Lower lobe of right lung (tissue), 2 donors: ENCODE measurements at regions not wholly inside any gene's neighbourhood (a gene's known extent, or its start where the extent isn't known, plus 50 kb on each side); places are given as distances from the start of the nearest gene placed in this dataset.

ENCODE experiments used
- ATAC-seq, 2 donors: fragments of 200-7000 bp; cut with Tn5 transposase; one replicate each; pipeline ENCODE4 v1.9.1; 2020 to 2022; ENCODE audit warnings: mild to moderate bottlenecking in 2 of 2, moderate library complexity in 2 of 2
- DNase-seq: peaks from one replicate; pipeline ENCODE4 v3.0.0-alpha.2; 2020
- H3K27ac ChIP-seq: fragments of 200-600 bp; one replicate; pipeline ENCODE4 v1.8.0; 2022
- H3K27me3 ChIP-seq: fragments of 200-600 bp; one replicate; pipeline ENCODE4 v1.8.0; 2022; ENCODE audit warnings: low read depth
- H3K36me3 ChIP-seq: fragments of 200-600 bp; one replicate; pipeline ENCODE4 v1.8.0; 2022; ENCODE audit warnings: mild to moderate bottlenecking
- H3K4me1 ChIP-seq: fragments of 200-600 bp; one replicate; pipeline ENCODE4 v1.8.0; 2022
- H3K4me3 ChIP-seq: fragments of 200-600 bp; one replicate; pipeline ENCODE4 v1.8.0; 2022; ENCODE audit warnings: mild to moderate bottlenecking
- H3K9me3 ChIP-seq: fragments of 200-600 bp; one replicate; pipeline ENCODE4 v1.8.0; 2022
- CTCF ChIP-seq: fragments of 200-600 bp; IDR thresholded peaks from one replicate; pipeline ENCODE4 v1.8.0; 2022; ENCODE audit warnings: antibody characterized with exemption, mild to moderate bottlenecking
- intact Hi-C: fragments of 100-400 bp; cut with DNase I; formaldehyde crosslinking; loops from one replicate; pipeline ENCODE4 v1.11.0; 2022
- donor health status: DM: no; HTN: yes; CAD: no; lungs with severe emphysema.

- Histone ChIP-seq H3K27ac (no peak overlapping the region), H3K36me3 (no peaks in the 10 kb centered on the region), H3K4me3 (no peak overlapping the region), H3K27me3 (no peaks in the 10 kb centered on the region), H3K9me3 (no peaks in the 10 kb centered on the region), H3K4me1 (no peaks in the 10 kb centered on the region)
- intact Hi-C loops = no loop called here
- TF ChIP-seq CTCF = no peak
- ATAC-seq = no peak
- no peak for DNase-seq
Observed at GRCh38 chr6:164694386-164694785, 615.0 kb downstream of the C6orf118 start.

- no peaks in the 10 kb centered on the region for H3K4me1 ChIP-seq
- H3K27ac ChIP-seq = no peak overlapping the region
- no peaks in the 10 kb centered on the region for H3K27me3 ChIP-seq
- DNase-seq = no peak
- no peaks in the 10 kb centered on the region for H3K36me3 ChIP-seq
- no peak for TF ChIP-seq CTCF
- intact Hi-C loops = no loop called here
- no peak overlapping the region for H3K4me3 ChIP-seq
- no peaks in the 10 kb centered on the region for H3K9me3 ChIP-seq
- ATAC-seq = no peak
Observed at GRCh38 chr6:164693944-164694343, 615.5 kb downstream of the C6orf118 start.

- intact Hi-C loops = no loop called here
- Histone ChIP-seq H3K27me3 (no peaks in the 10 kb centered on the region), H3K9me3 (no peaks in the 10 kb centered on the region), H3K36me3 (no peaks in the 10 kb centered on the region), H3K4me3 (no peak overlapping the region), H3K27ac (no peak overlapping the region), H3K4me1 (no peaks in the 10 kb centered on the region)
- DNase-seq = no peak
- TF ChIP-seq CTCF = no peak
- ATAC-seq = no peak
Observed at GRCh38 chr6:164692772-164693510, 616.5 kb downstream of the C6orf118 start.

- no peak overlapping the region for H3K4me3 ChIP-seq
- TF ChIP-seq CTCF = no peak
- H3K27ac ChIP-seq = no peak overlapping the region
- ATAC-seq (no peak), DNase-seq (no peak)
- intact Hi-C loops = no loop called here
- H3K9me3 ChIP-seq = no peaks in the 10 kb centered on the region
- H3K27me3 ChIP-seq = no peaks in the 10 kb centered on the region
- no peaks in the 10 kb centered on the region for H3K36me3 ChIP-seq
- H3K4me1 ChIP-seq = no peaks in the 10 kb centered on the region
Observed at GRCh38 chr6:164690702-164691500, 618.5 kb downstream of the C6orf118 start.

- no peak for DNase-seq
- no peaks in the 10 kb centered on the region for H3K36me3 ChIP-seq
- no peak overlapping the region for H3K27ac ChIP-seq
- H3K4me3 ChIP-seq = no peak overlapping the region
- no peak for ATAC-seq
- intact Hi-C loops = no loop called here
- H3K27me3 ChIP-seq = no peaks in the 10 kb centered on the region
- H3K4me1 ChIP-seq = no peaks in the 10 kb centered on the region
- no peaks in the 10 kb centered on the region for H3K9me3 ChIP-seq
- TF ChIP-seq CTCF = no peak
Observed at GRCh38 chr6:164690241-164690640, 619.2 kb downstream of the C6orf118 start.
